GM19239 (cell line): ENCODE measurements at regions not wholly inside any gene's neighbourhood (a gene's known extent, or its start where the extent isn't known, plus 50 kb on each side); places are given as distances from the start of the nearest gene placed in this dataset.
"Not testable (repeated sequence)": the region's sequence is repeated elsewhere in the genome, so short reads cannot be mapped to it uniquely, and the experiment has no call there.

Experiments
- DNase-seq: peaks from one replicate; pipeline ENCODE4 v3.0.0; 2011; ENCODE audit warnings: low spot score; ENCODE audit not compliant: insufficient read length
- FAIRE-seq: peaks from 2 replicates; lab custom pipeline; 2011; peaks lifted over from hg19 to GRCh38; lab: Jason Lieb, UNC

GRCh38 chr22:19657252-19658056 lies 56.8 kb upstream of the SEPTIN5 start:
- DNase-seq, result no peak
- no peak for FAIRE-seq

GRCh38 chr22:19658057-19658966 lies 56.0 kb upstream of the SEPTIN5 start:
- no peak for FAIRE-seq
- DNase-seq, result no peak

GRCh38 chr22:19658967-19659804 lies 55.1 kb upstream of the SEPTIN5 start:
- FAIRE-seq, result no peak
- DNase-seq, result no peak

- no peak for FAIRE-seq
- no peak for DNase-seq
Measured at GRCh38 chr22:19659805-19660345, 54.4 kb upstream of the SEPTIN5 start.

- FAIRE-seq, result not testable (repeated sequence)
Measured at GRCh38 chr22:19660583-19660982, 53.7 kb upstream of the SEPTIN5 start.

GRCh38 chr22:19661156-19661555 lies 53.1 kb upstream of the SEPTIN5 start:
- FAIRE-seq, result no peak
- no peak for DNase-seq

More at GRCh38 chr22:19660583-19660982, 53.7 kb upstream of the SEPTIN5 start:
- DNase-seq, result not testable (repeated sequence)

- not testable (repeated sequence) for FAIRE-seq, DNase-seq
Measured at GRCh38 chr22:19662049-19662684, 52.1 kb upstream of the SEPTIN5 start.

GRCh38 chr22:19663286-19663815 lies 51.0 kb upstream of the SEPTIN5 start:
- FAIRE-seq, result no peak

GRCh38 chr22:19663821-19664355 lies 50.4 kb upstream of the SEPTIN5 start:
- DNase-seq (no peak), FAIRE-seq (no peak)

More at GRCh38 chr22:19663286-19663815, 51.0 kb upstream of the SEPTIN5 start:
- no peak for DNase-seq

GRCh38 chr22:19664406-19664805 lies 49.9 kb upstream of the SEPTIN5 start:
- no peak for DNase-seq
- no peak for FAIRE-seq
